A673 (cell line): ENCODE measurements at regions not wholly inside any gene's neighbourhood (a gene's known extent, or its start where the extent isn't known, plus 50 kb on each side); places are given as distances from the start of the nearest gene placed in this dataset.

Experiments used
- EZH2 ChIP-seq: fragments of 200-600 bp; sonication (generic); IDR thresholded peaks from 2 replicates; pipeline ENCODE4 v1.6.1; 2017; ENCODE audit warnings: borderline replicate concordance, low read depth, mild to moderate bottlenecking, mixed read lengths, antibody characterized with exemption, low read length; ENCODE audit not compliant: poor library complexity, severe bottlenecking
- TF ChIP-seq, protein P1 (sequence below): fragments of 300-800, 200-600 bp; sonication (generic); conservative IDR thresholded peaks from 2 replicates; pipeline ENCODE4 v1.5.1; 2017; ENCODE audit warnings: low read depth, mild to moderate bottlenecking, antibody characterized with exemption, low read length, moderate library complexity, mixed read lengths

DNA sequence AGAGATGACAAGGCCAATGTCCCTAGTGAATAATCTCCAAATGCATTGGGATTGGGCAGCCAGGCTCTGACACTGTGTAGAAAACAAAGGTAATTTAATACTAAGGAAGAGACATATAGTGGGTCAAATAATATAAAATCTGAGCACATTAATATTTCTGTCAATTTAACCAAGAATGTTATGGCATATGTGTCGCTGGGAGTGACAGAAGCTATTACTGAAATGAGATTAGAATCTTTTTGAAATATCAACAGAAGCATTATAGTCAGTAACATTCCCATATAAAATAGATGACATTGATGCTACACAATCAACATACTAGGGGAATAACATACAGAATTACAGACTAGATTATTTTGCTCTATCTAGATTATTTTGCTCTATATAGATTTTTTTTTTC lies 114.0 kb downstream of the BLID start:
- TF ChIP-seq, protein P1, sequence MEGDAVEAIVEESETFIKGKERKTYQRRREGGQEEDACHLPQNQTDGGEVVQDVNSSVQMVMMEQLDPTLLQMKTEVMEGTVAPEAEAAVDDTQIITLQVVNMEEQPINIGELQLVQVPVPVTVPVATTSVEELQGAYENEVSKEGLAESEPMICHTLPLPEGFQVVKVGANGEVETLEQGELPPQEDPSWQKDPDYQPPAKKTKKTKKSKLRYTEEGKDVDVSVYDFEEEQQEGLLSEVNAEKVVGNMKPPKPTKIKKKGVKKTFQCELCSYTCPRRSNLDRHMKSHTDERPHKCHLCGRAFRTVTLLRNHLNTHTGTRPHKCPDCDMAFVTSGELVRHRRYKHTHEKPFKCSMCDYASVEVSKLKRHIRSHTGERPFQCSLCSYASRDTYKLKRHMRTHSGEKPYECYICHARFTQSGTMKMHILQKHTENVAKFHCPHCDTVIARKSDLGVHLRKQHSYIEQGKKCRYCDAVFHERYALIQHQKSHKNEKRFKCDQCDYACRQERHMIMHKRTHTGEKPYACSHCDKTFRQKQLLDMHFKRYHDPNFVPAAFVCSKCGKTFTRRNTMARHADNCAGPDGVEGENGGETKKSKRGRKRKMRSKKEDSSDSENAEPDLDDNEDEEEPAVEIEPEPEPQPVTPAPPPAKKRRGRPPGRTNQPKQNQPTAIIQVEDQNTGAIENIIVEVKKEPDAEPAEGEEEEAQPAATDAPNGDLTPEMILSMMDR: no peak
- no peak for TF ChIP-seq EZH2
